ENCODE measurements at regions not wholly inside any gene's neighbourhood (a gene's known extent, or its start where the extent isn't known, plus 50 kb on each side); places are given as distances from the start of the nearest gene placed in this dataset.

DNA sequence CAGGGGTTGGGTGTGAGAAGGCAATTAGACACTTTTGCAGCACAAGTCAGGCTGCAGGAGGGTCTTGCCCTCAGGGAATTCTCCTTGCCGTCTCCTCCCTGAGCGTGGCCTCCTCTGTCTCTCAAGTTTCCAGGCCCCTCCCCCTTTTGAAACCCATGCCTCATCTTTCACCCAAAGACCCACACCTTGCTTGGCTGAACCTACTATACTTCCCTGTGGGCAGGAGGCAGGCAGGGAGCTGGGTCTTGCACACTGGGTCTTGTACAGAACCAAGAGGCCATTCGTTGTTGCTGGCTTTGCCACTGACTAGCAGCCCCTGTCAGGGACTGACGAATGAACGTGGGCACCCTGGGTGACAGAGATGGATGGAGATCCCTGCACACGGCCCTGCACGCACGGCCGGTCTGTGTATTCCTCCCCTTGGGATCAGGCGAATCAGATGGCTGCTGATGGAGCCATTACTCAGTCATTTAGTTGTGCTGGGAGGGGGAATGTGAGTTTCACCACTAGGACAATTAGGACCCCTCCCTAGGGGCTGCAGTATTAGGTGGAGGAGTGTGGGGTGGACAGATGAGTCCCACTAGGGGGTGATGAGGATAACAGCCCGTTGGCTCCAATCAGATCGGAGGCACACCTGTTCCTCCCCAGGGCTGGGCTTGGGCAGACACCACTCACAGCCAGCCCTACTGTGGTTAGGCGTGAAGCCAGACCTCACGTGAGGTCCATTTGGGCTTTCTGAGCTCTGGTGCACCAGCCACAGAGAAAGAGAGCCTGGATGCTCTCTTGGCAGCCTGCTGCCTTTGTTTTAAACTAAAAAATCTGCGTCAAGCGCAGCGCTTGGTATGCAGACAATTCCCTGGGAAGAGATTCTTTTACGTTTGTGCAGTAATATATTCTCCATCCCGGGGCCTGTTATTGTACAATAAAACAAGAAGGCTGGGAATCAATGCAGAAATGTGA is 167.7 kb upstream of the WSCD1 start:
- Histone ChIP-seq H3K4me2 (no peak overlapping the region), H3K4me3 (no peak overlapping the region), H3K27me3 (ENCODE audit: insufficient read depth) (no peaks in the 10 kb centered on the region), H2AFZ (peak overlapping the region; percentile 87; the same call in 1 of the 2 replicates), H3F3A (replicated peaks; ENCODE audit: low read depth) (0 out of 2 replicates have a peak, but pooled peaks cover 5% of the 10 kb centered on the region), H3K27ac (ENCODE audit: low read depth) (no peak overlapping the region), H3K9me2 (ENCODE audit: insufficient read depth) (peaks cover 9% of the 10 kb centered on the region; the same call in 1 of the 2 replicates), H3K79me2 (replicated peaks; ENCODE audit: insufficient read depth) (no peaks in the 10 kb centered on the region), H4K20me1 (replicated peaks; ENCODE audit: insufficient read depth) (no peaks in the 10 kb centered on the region), H3K4me1 (ENCODE audit: insufficient read depth) (peaks cover 8% of the 10 kb centered on the region), H3K36me3 (ENCODE audit: insufficient read depth) (peaks cover 7% of the 10 kb centered on the region; the same call in 1 of the 2 replicates)
- Mint-ChIP-seq H3K4me1 (peaks cover 6% of the 10 kb centered on the region; the same call in 2 of the 3 replicates), H3K9me3 (peaks cover 33% of the 10 kb centered on the region), H3K4me3 (no peak overlapping the region), H3K27ac (no peak overlapping the region), H3K36me3 (ENCODE audit: low read depth) (peaks cover 20% of the 10 kb centered on the region), H3K27me3 (ENCODE audit: insufficient read depth, low read depth, poor library complexity) (peaks cover 2% of the 10 kb centered on the region)
- ATAC-seq (no peak), DNase-seq (ENCODE audit: low spot score) (no peak)
- no peak for TF ChIP-seq ETS1 (IDR thresholded peaks at IDR 0.05)
- TF ChIP-seq EZH2phosphoT487 (IDR thresholded peaks at IDR 0.05; ENCODE audit: unreplicated experiment): no peak
- no peak for TF ChIP-seq ZNF331 (CRISPR knock-in tag; IDR thresholded peaks at IDR 0.05; ENCODE audit: low read depth)
- TF ChIP-seq ZNF462 (CRISPR knock-in tag; IDR thresholded peaks at IDR 0.05): no peak
- TF ChIP-seq STAT1 (IDR thresholded peaks at IDR 0.05; ENCODE audit: unreplicated experiment): no peak
- no peak for TF ChIP-seq POLR2AphosphoS5 (IDR thresholded peaks at IDR 0.05; ENCODE audit: low read depth)
- TF ChIP-seq NANOG (IDR thresholded peaks at IDR 0.05; ENCODE audit: borderline replicate concordance): no peak
- TF ChIP-seq JUNB (IDR thresholded peaks at IDR 0.05; ENCODE audit: unreplicated experiment): no peak
- TF ChIP-seq CTCF (conservative IDR thresholded peaks at IDR 0.05; ENCODE audit: low read depth in 2 of 2): no peak
- TF ChIP-seq ZNF114 (CRISPR knock-in tag; IDR thresholded peaks at IDR 0.05): no peak
- no peak for TF ChIP-seq EZH2 (IDR thresholded peaks at IDR 0.05; ENCODE audit: low read depth, unreplicated experiment)
- no peak for TF ChIP-seq CREB1 (CRISPR knock-in tag; IDR thresholded peaks at IDR 0.05; ENCODE audit: low read depth)
- TF ChIP-seq, protein P1, sequence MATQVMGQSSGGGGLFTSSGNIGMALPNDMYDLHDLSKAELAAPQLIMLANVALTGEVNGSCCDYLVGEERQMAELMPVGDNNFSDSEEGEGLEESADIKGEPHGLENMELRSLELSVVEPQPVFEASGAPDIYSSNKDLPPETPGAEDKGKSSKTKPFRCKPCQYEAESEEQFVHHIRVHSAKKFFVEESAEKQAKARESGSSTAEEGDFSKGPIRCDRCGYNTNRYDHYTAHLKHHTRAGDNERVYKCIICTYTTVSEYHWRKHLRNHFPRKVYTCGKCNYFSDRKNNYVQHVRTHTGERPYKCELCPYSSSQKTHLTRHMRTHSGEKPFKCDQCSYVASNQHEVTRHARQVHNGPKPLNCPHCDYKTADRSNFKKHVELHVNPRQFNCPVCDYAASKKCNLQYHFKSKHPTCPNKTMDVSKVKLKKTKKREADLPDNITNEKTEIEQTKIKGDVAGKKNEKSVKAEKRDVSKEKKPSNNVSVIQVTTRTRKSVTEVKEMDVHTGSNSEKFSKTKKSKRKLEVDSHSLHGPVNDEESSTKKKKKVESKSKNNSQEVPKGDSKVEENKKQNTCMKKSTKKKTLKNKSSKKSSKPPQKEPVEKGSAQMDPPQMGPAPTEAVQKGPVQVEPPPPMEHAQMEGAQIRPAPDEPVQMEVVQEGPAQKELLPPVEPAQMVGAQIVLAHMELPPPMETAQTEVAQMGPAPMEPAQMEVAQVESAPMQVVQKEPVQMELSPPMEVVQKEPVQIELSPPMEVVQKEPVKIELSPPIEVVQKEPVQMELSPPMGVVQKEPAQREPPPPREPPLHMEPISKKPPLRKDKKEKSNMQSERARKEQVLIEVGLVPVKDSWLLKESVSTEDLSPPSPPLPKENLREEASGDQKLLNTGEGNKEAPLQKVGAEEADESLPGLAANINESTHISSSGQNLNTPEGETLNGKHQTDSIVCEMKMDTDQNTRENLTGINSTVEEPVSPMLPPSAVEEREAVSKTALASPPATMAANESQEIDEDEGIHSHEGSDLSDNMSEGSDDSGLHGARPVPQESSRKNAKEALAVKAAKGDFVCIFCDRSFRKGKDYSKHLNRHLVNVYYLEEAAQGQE (IDR thresholded peaks at IDR 0.05; ENCODE audit: unreplicated experiment): no peak
